Esophagus squamous epithelium (tissue), 4 donors: ENCODE measurements at regions not wholly inside any gene's neighbourhood (a gene's known extent, or its start where the extent isn't known, plus 50 kb on each side); places are given as distances from the start of the nearest gene placed in this dataset.

Source experiments
- POLR2A ChIP-seq, 4 donors: fragments of 450-650 bp; IDR thresholded peaks; one replicate each; pipeline ENCODE4 v1.6.1; 2017; ENCODE audit warnings: antibody characterized with exemption in 4 of 4, mild to moderate bottlenecking in 4 of 4, moderate library complexity in 3 of 4
- TF ChIP-seq, protein P1 (sequence below), 6 experiments: fragments of 450-650 bp in 4 of 6; fragments of 200-600 bp in 2 of 6; sonication (generic) in 2 of 6; IDR thresholded peaks; one replicate each; pipeline ENCODE4 v1.5.1; 2016 to 2019; ENCODE audit warnings: antibody characterized with exemption in 6 of 6, mild to moderate bottlenecking in 4 of 6, moderate library complexity in 4 of 6

GRCh38 chr13:23086968-23087623 is 93.7 kb upstream of the SGCG start:
- TF ChIP-seq, protein P1, sequence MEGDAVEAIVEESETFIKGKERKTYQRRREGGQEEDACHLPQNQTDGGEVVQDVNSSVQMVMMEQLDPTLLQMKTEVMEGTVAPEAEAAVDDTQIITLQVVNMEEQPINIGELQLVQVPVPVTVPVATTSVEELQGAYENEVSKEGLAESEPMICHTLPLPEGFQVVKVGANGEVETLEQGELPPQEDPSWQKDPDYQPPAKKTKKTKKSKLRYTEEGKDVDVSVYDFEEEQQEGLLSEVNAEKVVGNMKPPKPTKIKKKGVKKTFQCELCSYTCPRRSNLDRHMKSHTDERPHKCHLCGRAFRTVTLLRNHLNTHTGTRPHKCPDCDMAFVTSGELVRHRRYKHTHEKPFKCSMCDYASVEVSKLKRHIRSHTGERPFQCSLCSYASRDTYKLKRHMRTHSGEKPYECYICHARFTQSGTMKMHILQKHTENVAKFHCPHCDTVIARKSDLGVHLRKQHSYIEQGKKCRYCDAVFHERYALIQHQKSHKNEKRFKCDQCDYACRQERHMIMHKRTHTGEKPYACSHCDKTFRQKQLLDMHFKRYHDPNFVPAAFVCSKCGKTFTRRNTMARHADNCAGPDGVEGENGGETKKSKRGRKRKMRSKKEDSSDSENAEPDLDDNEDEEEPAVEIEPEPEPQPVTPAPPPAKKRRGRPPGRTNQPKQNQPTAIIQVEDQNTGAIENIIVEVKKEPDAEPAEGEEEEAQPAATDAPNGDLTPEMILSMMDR (IDR thresholded peaks at IDR 0.05), result no peak
- no peak for TF ChIP-seq POLR2A (IDR thresholded peaks at IDR 0.05)
